ENCODE measurements at regions not wholly inside any gene's neighbourhood (a gene's known extent, or its start where the extent isn't known, plus 50 kb on each side); places are given as distances from the start of the nearest gene placed in this dataset.

DNA sequence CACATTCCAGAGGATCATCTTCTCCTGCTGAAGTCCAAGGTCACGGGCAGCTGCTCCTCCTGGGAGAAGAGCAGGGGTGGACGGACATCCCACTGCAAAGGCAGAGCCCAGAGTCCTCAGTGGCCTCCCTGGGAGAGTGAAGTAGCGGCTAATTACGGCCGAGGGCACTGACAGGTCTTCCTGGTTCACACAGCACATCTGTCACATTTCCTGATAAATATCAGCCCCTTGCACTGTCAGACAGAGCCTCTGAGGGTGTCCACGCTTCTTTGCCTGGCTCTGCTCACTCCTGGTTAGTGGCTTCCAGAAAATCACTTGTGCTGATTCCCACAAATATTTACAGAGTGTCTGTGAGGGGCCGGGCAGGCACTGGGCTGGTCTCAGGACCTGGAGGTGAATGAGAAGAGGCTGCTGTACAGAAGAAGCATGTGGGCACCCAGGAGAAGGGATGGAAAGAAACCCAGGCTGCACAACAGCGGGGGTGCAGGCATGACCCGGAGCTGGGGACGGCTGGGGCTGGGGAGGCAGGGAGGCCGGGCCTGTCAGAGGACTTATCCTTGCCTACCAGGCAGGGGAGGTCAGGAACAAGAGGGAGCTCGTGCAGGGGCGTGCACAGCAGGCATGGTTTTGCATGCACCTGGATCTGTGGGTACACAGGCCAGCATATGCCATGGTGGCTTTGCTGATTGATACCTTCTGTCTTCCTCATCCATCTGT is 258.2 kb upstream of the TNRC6C start:
- TF ChIP-seq, protein P1, sequence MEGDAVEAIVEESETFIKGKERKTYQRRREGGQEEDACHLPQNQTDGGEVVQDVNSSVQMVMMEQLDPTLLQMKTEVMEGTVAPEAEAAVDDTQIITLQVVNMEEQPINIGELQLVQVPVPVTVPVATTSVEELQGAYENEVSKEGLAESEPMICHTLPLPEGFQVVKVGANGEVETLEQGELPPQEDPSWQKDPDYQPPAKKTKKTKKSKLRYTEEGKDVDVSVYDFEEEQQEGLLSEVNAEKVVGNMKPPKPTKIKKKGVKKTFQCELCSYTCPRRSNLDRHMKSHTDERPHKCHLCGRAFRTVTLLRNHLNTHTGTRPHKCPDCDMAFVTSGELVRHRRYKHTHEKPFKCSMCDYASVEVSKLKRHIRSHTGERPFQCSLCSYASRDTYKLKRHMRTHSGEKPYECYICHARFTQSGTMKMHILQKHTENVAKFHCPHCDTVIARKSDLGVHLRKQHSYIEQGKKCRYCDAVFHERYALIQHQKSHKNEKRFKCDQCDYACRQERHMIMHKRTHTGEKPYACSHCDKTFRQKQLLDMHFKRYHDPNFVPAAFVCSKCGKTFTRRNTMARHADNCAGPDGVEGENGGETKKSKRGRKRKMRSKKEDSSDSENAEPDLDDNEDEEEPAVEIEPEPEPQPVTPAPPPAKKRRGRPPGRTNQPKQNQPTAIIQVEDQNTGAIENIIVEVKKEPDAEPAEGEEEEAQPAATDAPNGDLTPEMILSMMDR (IDR thresholded peaks at IDR 0.05; ENCODE audit: low read depth, low read length), result no peak
- TF ChIP-seq EZH2phosphoT487 (IDR thresholded peaks at IDR 0.05; ENCODE audit: low read depth), result no peak

Measured in OCI-LY3 (cell line).